ENCODE measurements at regions not wholly inside any gene's neighbourhood (a gene's known extent, or its start where the extent isn't known, plus 50 kb on each side); places are given as distances from the start of the nearest gene placed in this dataset.

GRCh38 chr12:81991868-81992267 is 232.7 kb upstream of the PPFIA2 start:
- no peak for ATAC-seq
- TF ChIP-seq, protein P1, sequence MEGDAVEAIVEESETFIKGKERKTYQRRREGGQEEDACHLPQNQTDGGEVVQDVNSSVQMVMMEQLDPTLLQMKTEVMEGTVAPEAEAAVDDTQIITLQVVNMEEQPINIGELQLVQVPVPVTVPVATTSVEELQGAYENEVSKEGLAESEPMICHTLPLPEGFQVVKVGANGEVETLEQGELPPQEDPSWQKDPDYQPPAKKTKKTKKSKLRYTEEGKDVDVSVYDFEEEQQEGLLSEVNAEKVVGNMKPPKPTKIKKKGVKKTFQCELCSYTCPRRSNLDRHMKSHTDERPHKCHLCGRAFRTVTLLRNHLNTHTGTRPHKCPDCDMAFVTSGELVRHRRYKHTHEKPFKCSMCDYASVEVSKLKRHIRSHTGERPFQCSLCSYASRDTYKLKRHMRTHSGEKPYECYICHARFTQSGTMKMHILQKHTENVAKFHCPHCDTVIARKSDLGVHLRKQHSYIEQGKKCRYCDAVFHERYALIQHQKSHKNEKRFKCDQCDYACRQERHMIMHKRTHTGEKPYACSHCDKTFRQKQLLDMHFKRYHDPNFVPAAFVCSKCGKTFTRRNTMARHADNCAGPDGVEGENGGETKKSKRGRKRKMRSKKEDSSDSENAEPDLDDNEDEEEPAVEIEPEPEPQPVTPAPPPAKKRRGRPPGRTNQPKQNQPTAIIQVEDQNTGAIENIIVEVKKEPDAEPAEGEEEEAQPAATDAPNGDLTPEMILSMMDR (IDR thresholded peaks at IDR 0.05) = no peak
- TF ChIP-seq POLR2AphosphoS5 (IDR thresholded peaks at IDR 0.05; ENCODE audit: low read depth, low read length) (no peak), TCF7L2 (IDR thresholded peaks at IDR 0.05; ENCODE audit: low read depth, low read length) (no peak), SIN3A (IDR thresholded peaks at IDR 0.05; ENCODE audit: borderline replicate concordance, insufficient read depth, low read depth, low read length) (no peak)
- TF ChIP-seq, protein P2, sequence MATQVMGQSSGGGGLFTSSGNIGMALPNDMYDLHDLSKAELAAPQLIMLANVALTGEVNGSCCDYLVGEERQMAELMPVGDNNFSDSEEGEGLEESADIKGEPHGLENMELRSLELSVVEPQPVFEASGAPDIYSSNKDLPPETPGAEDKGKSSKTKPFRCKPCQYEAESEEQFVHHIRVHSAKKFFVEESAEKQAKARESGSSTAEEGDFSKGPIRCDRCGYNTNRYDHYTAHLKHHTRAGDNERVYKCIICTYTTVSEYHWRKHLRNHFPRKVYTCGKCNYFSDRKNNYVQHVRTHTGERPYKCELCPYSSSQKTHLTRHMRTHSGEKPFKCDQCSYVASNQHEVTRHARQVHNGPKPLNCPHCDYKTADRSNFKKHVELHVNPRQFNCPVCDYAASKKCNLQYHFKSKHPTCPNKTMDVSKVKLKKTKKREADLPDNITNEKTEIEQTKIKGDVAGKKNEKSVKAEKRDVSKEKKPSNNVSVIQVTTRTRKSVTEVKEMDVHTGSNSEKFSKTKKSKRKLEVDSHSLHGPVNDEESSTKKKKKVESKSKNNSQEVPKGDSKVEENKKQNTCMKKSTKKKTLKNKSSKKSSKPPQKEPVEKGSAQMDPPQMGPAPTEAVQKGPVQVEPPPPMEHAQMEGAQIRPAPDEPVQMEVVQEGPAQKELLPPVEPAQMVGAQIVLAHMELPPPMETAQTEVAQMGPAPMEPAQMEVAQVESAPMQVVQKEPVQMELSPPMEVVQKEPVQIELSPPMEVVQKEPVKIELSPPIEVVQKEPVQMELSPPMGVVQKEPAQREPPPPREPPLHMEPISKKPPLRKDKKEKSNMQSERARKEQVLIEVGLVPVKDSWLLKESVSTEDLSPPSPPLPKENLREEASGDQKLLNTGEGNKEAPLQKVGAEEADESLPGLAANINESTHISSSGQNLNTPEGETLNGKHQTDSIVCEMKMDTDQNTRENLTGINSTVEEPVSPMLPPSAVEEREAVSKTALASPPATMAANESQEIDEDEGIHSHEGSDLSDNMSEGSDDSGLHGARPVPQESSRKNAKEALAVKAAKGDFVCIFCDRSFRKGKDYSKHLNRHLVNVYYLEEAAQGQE (IDR thresholded peaks at IDR 0.05; ENCODE audit: insufficient read depth in 1 of 2, low read depth in 2 of 2, low read length in 1 of 2) = no peak
- Histone ChIP-seq H3K9me3 (ENCODE audit: control insufficient read depth, insufficient read depth, low read depth, low read length) (no peaks in the 10 kb centered on the region), H3K4me3 (ENCODE audit: low read depth in 2 of 2, low read length in 2 of 2) (no peak overlapping the region), H3K27ac (ENCODE audit: low read length) (no peak overlapping the region), H3K4me1 (ENCODE audit: control insufficient read depth, insufficient read depth, low read length) (no peaks in the 10 kb centered on the region), H3K27me3 (ENCODE audit: control insufficient read depth, insufficient read depth, low read length) (no peaks in the 10 kb centered on the region), H3K36me3 (ENCODE audit: control insufficient read depth, insufficient read depth, low read length) (no peaks in the 10 kb centered on the region)
- in situ Hi-C loops (cut with HindIII; ENCODE audit: low pct_unique_long_range_greater_than_20kb, low sequenced_read_pairs) = no loop called here
- no TSS peak for BruUV-seq (replicated peaks)
- POLR2A ChIA-PET = no interaction called here
- CTCF ChIA-PET = no interaction called here
- intact Hi-C loops (cut with micrococcal nuclease; ENCODE audit: unreplicated experiment) = no loop called here
- no peak for DNase-seq (ENCODE audit: low read depth, low spot score)

DNA sequence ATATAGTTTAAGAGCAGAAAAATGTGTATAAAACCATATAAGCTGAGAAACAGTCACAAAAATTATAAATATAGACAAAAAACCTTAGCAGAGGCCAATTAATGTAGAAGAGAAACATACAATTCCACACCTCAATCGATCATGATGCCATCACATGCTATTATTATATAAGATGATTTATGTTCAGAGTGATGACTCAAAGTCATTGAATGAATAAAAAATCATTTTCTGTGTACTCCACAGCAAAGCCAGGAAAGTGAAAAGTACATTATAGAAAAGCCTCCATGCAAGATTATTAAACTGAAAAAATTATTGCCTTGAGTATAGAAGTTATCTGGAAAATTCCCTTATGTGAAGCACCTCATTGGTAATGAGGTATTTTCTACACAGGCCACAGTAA is 229.2 kb upstream of the PPFIA2 start:
- intact Hi-C loops (cut with micrococcal nuclease; ENCODE audit: unreplicated experiment) = no loop called here

More for the DNA sequence above, 229.2 kb upstream of the PPFIA2 start:
- ATAC-seq = no peak
- no peaks in the 10 kb centered on the region for H3K27me3 ChIP-seq (ENCODE audit: control insufficient read depth, insufficient read depth, low read length)
- no peaks in the 10 kb centered on the region for H3K9me3 ChIP-seq (ENCODE audit: control insufficient read depth, insufficient read depth, low read depth, low read length)
- in situ Hi-C loops (cut with HindIII; ENCODE audit: low pct_unique_long_range_greater_than_20kb, low sequenced_read_pairs) = no loop called here
- H3K4me3 ChIP-seq (ENCODE audit: low read depth in 2 of 2, low read length in 2 of 2) = no peak overlapping the region
- CTCF ChIA-PET = no interaction called here
- H3K36me3 ChIP-seq (ENCODE audit: control insufficient read depth, insufficient read depth, low read length) = no peaks in the 10 kb centered on the region
- no peaks in the 10 kb centered on the region for H3K4me1 ChIP-seq (ENCODE audit: control insufficient read depth, insufficient read depth, low read length)
- TF ChIP-seq, protein P2 (IDR thresholded peaks at IDR 0.05; ENCODE audit: insufficient read depth in 1 of 2, low read depth in 2 of 2, low read length in 1 of 2) = no peak
- POLR2A ChIA-PET = no interaction called here
- no peak overlapping the region for H3K27ac ChIP-seq (ENCODE audit: low read length)
- DNase-seq (ENCODE audit: low read depth, low spot score) = no peak
- BruUV-seq (replicated peaks) = no TSS peak
